WTC11 (cell line): ENCODE measurements at regions not wholly inside any gene's neighbourhood (a gene's known extent, or its start where the extent isn't known, plus 50 kb on each side); places are given as distances from the start of the nearest gene placed in this dataset.

Source experiments
- ATAC-seq: fragments of 200-7000 bp; cut with Tn5 transposase; 2 replicates; pipeline ENCODE4 v1.10.0; 2021; ENCODE audit warnings: mild to moderate bottlenecking, moderate library complexity
- CTCF ChIA-PET: fragments of 300-600 bp; sonication (Branson Sonifier 250); formaldehyde crosslinking; loops from one replicate; lab custom pipeline; 2021; ENCODE audit warnings: antibody characterized with exemption; lab: Charles Lee
- POLR2A ChIA-PET: fragments of 350-600 bp; sonication (Branson Sonifier 250); formaldehyde crosslinking; loops from one replicate; lab custom pipeline; 2021; ENCODE audit warnings: antibody characterized with exemption; lab: Charles Lee
- DNase-seq: peaks from one replicate; pipeline ENCODE4 v3.0.0; 2021; ENCODE audit warnings: low spot score
- H3K27ac Mint-ChIP-seq: 2 replicates; pipeline ENCODE4 v1.8.0; 2021; ENCODE audit warnings: mixed read lengths
- H3K27me3 Mint-ChIP-seq: 2 replicates; pipeline ENCODE4 v1.8.0; 2021; ENCODE audit warnings: low read depth, mild to moderate bottlenecking, moderate library complexity, mixed read lengths
- H3K36me3 Mint-ChIP-seq: 2 replicates; pipeline ENCODE4 v1.8.0; 2021; ENCODE audit warnings: mixed read lengths
- H3K4me1 Mint-ChIP-seq: 2 replicates; pipeline ENCODE4 v1.8.0; 2022; ENCODE audit warnings: mixed read lengths
- H3K4me3 Mint-ChIP-seq: 2 replicates; pipeline ENCODE4 v1.8.0; 2021; ENCODE audit warnings: mild to moderate bottlenecking, moderate library complexity, mixed read lengths
- H3K9me3 Mint-ChIP-seq: 2 replicates; pipeline ENCODE4 v1.8.0; 2021; ENCODE audit warnings: mixed read lengths
- EMX1 ChIP-seq: fragments of 250-450 bp; sonication (Bioruptor Pico); IDR thresholded peaks from 2 replicates; pipeline ENCODE4 v1.8.0; 2021; ENCODE audit warnings: mild to moderate bottlenecking
- ESRRA ChIP-seq: sonication (generic); formaldehyde crosslinking; IDR thresholded peaks from 2 replicates; pipeline ENCODE4 v1.8.1; 2022; ENCODE audit warnings: mild to moderate bottlenecking, missing genetic modification reagents, borderline replicate concordance
- FOXJ3 ChIP-seq: sonication (generic); formaldehyde crosslinking; IDR thresholded peaks from 2 replicates; pipeline ENCODE4 v1.9.0; 2021; ENCODE audit warnings: missing genetic modification reagents, mild to moderate bottlenecking, borderline replicate concordance
- GRHL2 ChIP-seq: fragments of 250-450 bp; sonication (Bioruptor Pico); IDR thresholded peaks from 2 replicates; pipeline ENCODE4 v1.8.0; 2022; ENCODE audit warnings: mild to moderate bottlenecking, moderate library complexity; ENCODE audit not compliant: insufficient replicate concordance, severe bottlenecking
- IRF2 ChIP-seq: sonication (generic); formaldehyde crosslinking; IDR thresholded peaks from 2 replicates; pipeline ENCODE4 v1.8.0; 2022; ENCODE audit warnings: low read depth, missing genetic modification reagents, borderline replicate concordance
- PRRX2 ChIP-seq: fragments of 250-450 bp; sonication (Bioruptor Pico); IDR thresholded peaks from 2 replicates; pipeline ENCODE4 v1.8.0; 2021; ENCODE audit warnings: mild to moderate bottlenecking
- SMAD4 ChIP-seq: sonication (generic); formaldehyde crosslinking; IDR thresholded peaks from 2 replicates; pipeline ENCODE4 v1.8.0; 2022; ENCODE audit warnings: mild to moderate bottlenecking, missing genetic modification reagents
- SOX15 ChIP-seq: fragments of 250-450 bp; sonication (Bioruptor Pico); IDR thresholded peaks from 2 replicates; pipeline ENCODE4 v1.9.0; 2021; ENCODE audit warnings: mild to moderate bottlenecking
- TEAD4 ChIP-seq: sonication (generic); formaldehyde crosslinking; IDR thresholded peaks from 2 replicates; pipeline ENCODE4 v1.8.0; 2022; ENCODE audit warnings: mild to moderate bottlenecking, missing genetic modification reagents
- ZNF263 ChIP-seq: sonication (generic); formaldehyde crosslinking; IDR thresholded peaks from 2 replicates; pipeline ENCODE4 v1.8.1; 2022; ENCODE audit warnings: low read depth, mild to moderate bottlenecking, moderate library complexity, missing genetic modification reagents
- TF ChIP-seq, protein P1 (sequence below): sonication (generic); formaldehyde crosslinking; IDR thresholded peaks from 2 replicates; pipeline ENCODE4 v1.8.0; 2022; ENCODE audit warnings: mild to moderate bottlenecking, missing genetic modification reagents
- TF ChIP-seq, protein P2 (sequence below): sonication (generic); formaldehyde crosslinking; IDR thresholded peaks from 2 replicates; pipeline ENCODE4 v1.8.1; 2022; ENCODE audit warnings: low read depth, missing genetic modification reagents, borderline replicate concordance
- TF ChIP-seq, protein P3 (sequence below): sonication (generic); formaldehyde crosslinking; IDR thresholded peaks from 2 replicates; pipeline ENCODE4 v1.8.1; 2023; ENCODE audit warnings: mild to moderate bottlenecking, missing genetic modification reagents
- TF ChIP-seq, protein P4 (sequence below): fragments of 250-450 bp; sonication (Bioruptor Pico); IDR thresholded peaks from 2 replicates; pipeline ENCODE4 v1.9.0; 2021; ENCODE audit warnings: mild to moderate bottlenecking
- TF ChIP-seq, protein P5 (sequence below): sonication (generic); formaldehyde crosslinking; IDR thresholded peaks from 2 replicates; pipeline ENCODE4 v1.8.1; 2022; ENCODE audit warnings: missing genetic modification reagents, borderline replicate concordance
- TF ChIP-seq, protein P6 (sequence below): sonication (generic); formaldehyde crosslinking; IDR thresholded peaks from 2 replicates; pipeline ENCODE4 v1.8.0; 2022; ENCODE audit warnings: mild to moderate bottlenecking, missing genetic modification reagents
- TF ChIP-seq, protein P7 (sequence below): sonication (generic); formaldehyde crosslinking; IDR thresholded peaks from 2 replicates; pipeline ENCODE4 v1.8.1; 2022; ENCODE audit warnings: mild to moderate bottlenecking, missing genetic modification reagents, moderate library complexity, borderline replicate concordance
- TF ChIP-seq, protein P8 (sequence below): fragments of 250-450 bp; sonication (Bioruptor Pico); IDR thresholded peaks from 2 replicates; pipeline ENCODE4 v1.9.0; 2021; ENCODE audit warnings: mild to moderate bottlenecking

DNA sequence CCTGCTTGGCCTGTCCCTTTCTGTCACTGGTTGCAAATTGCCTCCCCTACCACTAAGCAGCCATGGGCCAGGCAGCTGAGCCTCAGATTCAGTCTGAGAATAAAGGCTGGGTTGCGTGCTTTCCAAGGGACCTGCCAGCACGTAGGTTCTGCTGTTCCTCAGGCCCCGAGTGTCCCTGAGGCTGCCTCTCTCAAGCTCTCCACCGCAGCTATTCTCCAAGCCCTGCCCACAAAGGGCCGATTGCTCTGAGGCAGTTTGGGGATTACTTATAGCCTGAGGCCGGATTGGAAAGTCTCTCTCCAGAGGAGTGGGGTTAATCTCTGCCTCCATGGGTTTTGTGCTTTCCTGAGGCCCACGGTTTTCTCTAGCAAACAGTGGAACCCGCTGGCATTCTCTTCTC is 590.7 kb downstream of the BCOR start (continued):
- TF ChIP-seq, protein P1, sequence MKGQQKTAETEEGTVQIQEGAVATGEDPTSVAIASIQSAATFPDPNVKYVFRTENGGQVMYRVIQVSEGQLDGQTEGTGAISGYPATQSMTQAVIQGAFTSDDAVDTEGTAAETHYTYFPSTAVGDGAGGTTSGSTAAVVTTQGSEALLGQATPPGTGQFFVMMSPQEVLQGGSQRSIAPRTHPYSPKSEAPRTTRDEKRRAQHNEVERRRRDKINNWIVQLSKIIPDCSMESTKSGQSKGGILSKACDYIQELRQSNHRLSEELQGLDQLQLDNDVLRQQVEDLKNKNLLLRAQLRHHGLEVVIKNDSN (CRISPR knock-in tag): no peak
- TF ChIP-seq, protein P2, sequence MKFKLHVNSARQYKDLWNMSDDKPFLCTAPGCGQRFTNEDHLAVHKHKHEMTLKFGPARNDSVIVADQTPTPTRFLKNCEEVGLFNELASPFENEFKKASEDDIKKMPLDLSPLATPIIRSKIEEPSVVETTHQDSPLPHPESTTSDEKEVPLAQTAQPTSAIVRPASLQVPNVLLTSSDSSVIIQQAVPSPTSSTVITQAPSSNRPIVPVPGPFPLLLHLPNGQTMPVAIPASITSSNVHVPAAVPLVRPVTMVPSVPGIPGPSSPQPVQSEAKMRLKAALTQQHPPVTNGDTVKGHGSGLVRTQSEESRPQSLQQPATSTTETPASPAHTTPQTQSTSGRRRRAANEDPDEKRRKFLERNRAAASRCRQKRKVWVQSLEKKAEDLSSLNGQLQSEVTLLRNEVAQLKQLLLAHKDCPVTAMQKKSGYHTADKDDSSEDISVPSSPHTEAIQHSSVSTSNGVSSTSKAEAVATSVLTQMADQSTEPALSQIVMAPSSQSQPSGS: no peak
- TF ChIP-seq FOXJ3: no peak
- TF ChIP-seq ESRRA: no peak

DNA sequence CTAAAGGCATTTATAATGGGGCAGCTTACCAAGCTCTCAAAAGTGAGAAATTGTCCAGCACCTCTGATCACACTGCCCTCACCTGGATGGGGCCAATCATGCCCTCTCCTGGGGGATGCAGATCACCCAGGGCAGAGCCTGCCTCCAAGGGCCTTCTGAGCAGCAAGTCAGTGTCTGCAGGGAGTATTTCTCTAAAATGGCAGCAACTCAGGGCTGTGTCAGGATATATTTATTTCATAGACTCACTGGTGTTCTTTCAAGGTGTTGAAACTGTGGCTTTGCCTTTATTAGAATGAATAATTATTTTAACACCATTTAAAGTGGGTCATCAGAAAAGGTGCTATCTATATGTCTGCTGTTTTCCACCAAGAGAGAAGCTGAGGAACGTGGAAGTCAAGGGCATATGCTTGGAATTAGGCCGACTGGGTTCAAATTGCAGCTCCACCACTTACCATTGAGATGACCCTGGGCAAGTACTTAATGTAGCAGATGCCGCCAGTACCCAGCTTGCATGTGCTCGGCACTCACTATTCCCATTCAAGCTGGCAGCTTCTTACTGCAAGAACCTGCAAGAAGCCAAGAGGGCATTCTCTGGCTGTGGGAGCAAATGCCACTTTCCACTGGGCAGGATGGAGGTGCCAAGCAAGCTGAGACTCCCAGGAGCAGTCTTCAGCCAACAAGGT is 590.0 kb downstream of the BCOR start:
- Mint-ChIP-seq H3K4me1 (no peaks in the 10 kb centered on the region), H3K4me3 (no peak overlapping the region), H3K9me3 (peaks cover 14% of the 10 kb centered on the region), H3K27me3 (peaks cover 2% of the 10 kb centered on the region; the same call in 1 of the 2 replicates), H3K36me3 (peaks cover 10% of the 10 kb centered on the region; the same call in 1 of the 2 replicates), H3K27ac (no peak overlapping the region)
- no peak for ATAC-seq
- ChIA-PET CTCF (no interaction called here), POLR2A (no interaction called here)
- no peak for DNase-seq
- no peak for TF ChIP-seq SOX15 (CRISPR knock-in tag)
- no peak for TF ChIP-seq EMX1 (CRISPR knock-in tag)
- TF ChIP-seq, protein P3, sequence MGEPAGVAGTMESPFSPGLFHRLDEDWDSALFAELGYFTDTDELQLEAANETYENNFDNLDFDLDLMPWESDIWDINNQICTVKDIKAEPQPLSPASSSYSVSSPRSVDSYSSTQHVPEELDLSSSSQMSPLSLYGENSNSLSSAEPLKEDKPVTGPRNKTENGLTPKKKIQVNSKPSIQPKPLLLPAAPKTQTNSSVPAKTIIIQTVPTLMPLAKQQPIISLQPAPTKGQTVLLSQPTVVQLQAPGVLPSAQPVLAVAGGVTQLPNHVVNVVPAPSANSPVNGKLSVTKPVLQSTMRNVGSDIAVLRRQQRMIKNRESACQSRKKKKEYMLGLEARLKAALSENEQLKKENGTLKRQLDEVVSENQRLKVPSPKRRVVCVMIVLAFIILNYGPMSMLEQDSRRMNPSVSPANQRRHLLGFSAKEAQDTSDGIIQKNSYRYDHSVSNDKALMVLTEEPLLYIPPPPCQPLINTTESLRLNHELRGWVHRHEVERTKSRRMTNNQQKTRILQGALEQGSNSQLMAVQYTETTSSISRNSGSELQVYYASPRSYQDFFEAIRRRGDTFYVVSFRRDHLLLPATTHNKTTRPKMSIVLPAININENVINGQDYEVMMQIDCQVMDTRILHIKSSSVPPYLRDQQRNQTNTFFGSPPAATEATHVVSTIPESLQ (CRISPR knock-in tag): no peak
- TF ChIP-seq, protein P4, sequence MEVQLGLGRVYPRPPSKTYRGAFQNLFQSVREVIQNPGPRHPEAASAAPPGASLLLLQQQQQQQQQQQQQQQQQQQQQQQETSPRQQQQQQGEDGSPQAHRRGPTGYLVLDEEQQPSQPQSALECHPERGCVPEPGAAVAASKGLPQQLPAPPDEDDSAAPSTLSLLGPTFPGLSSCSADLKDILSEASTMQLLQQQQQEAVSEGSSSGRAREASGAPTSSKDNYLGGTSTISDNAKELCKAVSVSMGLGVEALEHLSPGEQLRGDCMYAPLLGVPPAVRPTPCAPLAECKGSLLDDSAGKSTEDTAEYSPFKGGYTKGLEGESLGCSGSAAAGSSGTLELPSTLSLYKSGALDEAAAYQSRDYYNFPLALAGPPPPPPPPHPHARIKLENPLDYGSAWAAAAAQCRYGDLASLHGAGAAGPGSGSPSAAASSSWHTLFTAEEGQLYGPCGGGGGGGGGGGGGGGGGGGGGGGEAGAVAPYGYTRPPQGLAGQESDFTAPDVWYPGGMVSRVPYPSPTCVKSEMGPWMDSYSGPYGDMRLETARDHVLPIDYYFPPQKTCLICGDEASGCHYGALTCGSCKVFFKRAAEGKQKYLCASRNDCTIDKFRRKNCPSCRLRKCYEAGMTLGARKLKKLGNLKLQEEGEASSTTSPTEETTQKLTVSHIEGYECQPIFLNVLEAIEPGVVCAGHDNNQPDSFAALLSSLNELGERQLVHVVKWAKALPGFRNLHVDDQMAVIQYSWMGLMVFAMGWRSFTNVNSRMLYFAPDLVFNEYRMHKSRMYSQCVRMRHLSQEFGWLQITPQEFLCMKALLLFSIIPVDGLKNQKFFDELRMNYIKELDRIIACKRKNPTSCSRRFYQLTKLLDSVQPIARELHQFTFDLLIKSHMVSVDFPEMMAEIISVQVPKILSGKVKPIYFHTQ (CRISPR knock-in tag): no peak
- TF ChIP-seq, protein P5, sequence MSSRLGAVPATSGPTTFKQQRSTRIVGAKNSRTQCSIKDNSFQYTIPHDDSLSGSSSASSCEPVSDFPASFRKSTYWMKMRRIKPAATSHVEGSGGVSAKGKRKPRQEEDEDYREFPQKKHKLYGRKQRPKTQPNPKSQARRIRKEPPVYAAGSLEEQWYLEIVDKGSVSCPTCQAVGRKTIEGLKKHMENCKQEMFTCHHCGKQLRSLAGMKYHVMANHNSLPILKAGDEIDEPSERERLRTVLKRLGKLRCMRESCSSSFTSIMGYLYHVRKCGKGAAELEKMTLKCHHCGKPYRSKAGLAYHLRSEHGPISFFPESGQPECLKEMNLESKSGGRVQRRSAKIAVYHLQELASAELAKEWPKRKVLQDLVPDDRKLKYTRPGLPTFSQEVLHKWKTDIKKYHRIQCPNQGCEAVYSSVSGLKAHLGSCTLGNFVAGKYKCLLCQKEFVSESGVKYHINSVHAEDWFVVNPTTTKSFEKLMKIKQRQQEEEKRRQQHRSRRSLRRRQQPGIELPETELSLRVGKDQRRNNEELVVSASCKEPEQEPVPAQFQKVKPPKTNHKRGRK (CRISPR knock-in tag): no peak
- no peak for TF ChIP-seq ZNF263 (CRISPR knock-in tag)
- no peak for TF ChIP-seq IRF2
- TF ChIP-seq, protein P6, sequence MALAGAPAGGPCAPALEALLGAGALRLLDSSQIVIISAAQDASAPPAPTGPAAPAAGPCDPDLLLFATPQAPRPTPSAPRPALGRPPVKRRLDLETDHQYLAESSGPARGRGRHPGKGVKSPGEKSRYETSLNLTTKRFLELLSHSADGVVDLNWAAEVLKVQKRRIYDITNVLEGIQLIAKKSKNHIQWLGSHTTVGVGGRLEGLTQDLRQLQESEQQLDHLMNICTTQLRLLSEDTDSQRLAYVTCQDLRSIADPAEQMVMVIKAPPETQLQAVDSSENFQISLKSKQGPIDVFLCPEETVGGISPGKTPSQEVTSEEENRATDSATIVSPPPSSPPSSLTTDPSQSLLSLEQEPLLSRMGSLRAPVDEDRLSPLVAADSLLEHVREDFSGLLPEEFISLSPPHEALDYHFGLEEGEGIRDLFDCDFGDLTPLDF: no peak
- TF ChIP-seq TEAD4: no peak
- TF ChIP-seq GRHL2 (CRISPR knock-in tag): no peak
- no peak for TF ChIP-seq SMAD4
- TF ChIP-seq, protein P7, sequence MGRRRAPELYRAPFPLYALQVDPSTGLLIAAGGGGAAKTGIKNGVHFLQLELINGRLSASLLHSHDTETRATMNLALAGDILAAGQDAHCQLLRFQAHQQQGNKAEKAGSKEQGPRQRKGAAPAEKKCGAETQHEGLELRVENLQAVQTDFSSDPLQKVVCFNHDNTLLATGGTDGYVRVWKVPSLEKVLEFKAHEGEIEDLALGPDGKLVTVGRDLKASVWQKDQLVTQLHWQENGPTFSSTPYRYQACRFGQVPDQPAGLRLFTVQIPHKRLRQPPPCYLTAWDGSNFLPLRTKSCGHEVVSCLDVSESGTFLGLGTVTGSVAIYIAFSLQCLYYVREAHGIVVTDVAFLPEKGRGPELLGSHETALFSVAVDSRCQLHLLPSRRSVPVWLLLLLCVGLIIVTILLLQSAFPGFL (CRISPR knock-in tag): no peak
- no peak for TF ChIP-seq PRRX2 (CRISPR knock-in tag)
- TF ChIP-seq, protein P8, sequence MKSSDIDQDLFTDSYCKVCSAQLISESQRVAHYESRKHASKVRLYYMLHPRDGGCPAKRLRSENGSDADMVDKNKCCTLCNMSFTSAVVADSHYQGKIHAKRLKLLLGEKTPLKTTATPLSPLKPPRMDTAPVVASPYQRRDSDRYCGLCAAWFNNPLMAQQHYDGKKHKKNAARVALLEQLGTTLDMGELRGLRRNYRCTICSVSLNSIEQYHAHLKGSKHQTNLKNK: no peak
